ENCODE measurements at regions not wholly inside any gene's neighbourhood (a gene's known extent, or its start where the extent isn't known, plus 50 kb on each side); places are given as distances from the start of the nearest gene placed in this dataset.

DNA sequence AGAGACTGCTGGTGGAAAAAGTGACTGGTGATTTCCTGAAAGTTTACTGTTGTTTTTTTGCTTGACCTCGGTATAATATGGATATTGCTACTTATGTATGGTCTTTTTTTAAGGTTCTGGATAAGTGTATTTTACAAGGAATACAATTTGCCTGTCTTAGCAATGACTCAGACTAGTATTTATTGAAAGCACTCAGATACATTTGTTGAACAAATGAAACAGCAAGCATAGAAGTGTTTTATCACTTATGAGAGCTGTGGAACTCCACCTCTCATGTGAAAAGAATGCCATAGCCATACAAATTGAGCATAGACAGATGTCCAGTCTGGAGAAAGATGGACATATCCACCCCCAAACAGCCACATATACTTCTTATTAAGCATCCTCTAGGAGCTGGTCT lies 340.4 kb upstream of the FBXO33 start:
- ChIA-PET CTCF (ENCODE audit: low intra/inter-chr PET ratio, low total read pairs) (no interaction called here), POLR2A (no interaction called here)
- Histone ChIP-seq H3K79me2 (ENCODE audit: insufficient read depth, low read length) (no peaks in the 10 kb centered on the region), H3K36me3 (replicated peaks in 1 of 2; ENCODE audit: control insufficient read depth in 1 of 2, insufficient read depth in 2 of 2, low read length in 2 of 2) (no peaks in the 10 kb centered on the region), H3K27ac (ENCODE audit: extremely low read length, insufficient read depth, low read length) (no peak overlapping the region), H3K4me1 (ENCODE audit: insufficient read depth, low read length) (no peaks in the 10 kb centered on the region), H3K9ac (ENCODE audit: insufficient read depth, low read depth, low read length) (no peak overlapping the region), H3K9me3 (ENCODE audit: low read length) (no peaks in the 10 kb centered on the region), H4K20me1 (ENCODE audit: insufficient read depth, low read length) (no peaks in the 10 kb centered on the region), H3K27me3 (ENCODE audit: control insufficient read depth in 1 of 2, insufficient read depth in 2 of 2, low read length in 2 of 2) (peaks cover 0 to 3% of the 10 kb centered on the region in 2 experiments; a peak in 1 of 5 replicates), H2AFZ (ENCODE audit: low read length) (no peak overlapping the region), H3K4me2 (ENCODE audit: low read depth, low read length) (no peak overlapping the region), H3K4me3 (replicated peaks in 1 of 3; ENCODE audit: insufficient read depth in 1 of 3, low read depth in 2 of 3, low read length in 3 of 3) (no peak overlapping the region)
- no TSS peak for BruUV-seq (replicated peaks)
- DNase-seq (ENCODE audit: low spot score) (no peak), ATAC-seq (no peak), FAIRE-seq (no peak)
- TF ChIP-seq CREB1 (IDR thresholded peaks at IDR 0.05), result no peak
- TF ChIP-seq CREB1 (CRISPR knock-in tag; IDR thresholded peaks at IDR 0.05), result no peak
- TF ChIP-seq ZNF329 (CRISPR knock-in tag; IDR thresholded peaks at IDR 0.05; ENCODE audit: low read depth), result no peak
- TF ChIP-seq NKX3-1 (CRISPR knock-in tag; IDR thresholded peaks at IDR 0.05), result no peak
- no peak for TF ChIP-seq MAFF (IDR thresholded peaks at IDR 0.05; ENCODE audit: low read depth, low read length)
- no peak for TF ChIP-seq ZC3H4 (CRISPR knock-in tag; IDR thresholded peaks at IDR 0.05; ENCODE audit: borderline replicate concordance)
- TF ChIP-seq GPN1 (CRISPR knock-in tag; IDR thresholded peaks at IDR 0.05; ENCODE audit: borderline replicate concordance), result no peak
- no peak for TF ChIP-seq ZMYM3 (CRISPR knock-in tag; IDR thresholded peaks at IDR 0.05)
- TF ChIP-seq TAF1 (CRISPR knock-in tag; IDR thresholded peaks at IDR 0.05), result no peak
- intact Hi-C loops (cut with micrococcal nuclease; ENCODE audit: unreplicated experiment), result no loop called here
- in situ Hi-C loops (cut with HindIII; ENCODE audit: extremely low pct_ligation_motif_present, low pct_unique_long_range_greater_than_20kb), result no loop called here
- 0% methylated on average over 1 of the region's 1 CpG for WGBS (ENCODE audit: low lambda C conversion rate)

DNA sequence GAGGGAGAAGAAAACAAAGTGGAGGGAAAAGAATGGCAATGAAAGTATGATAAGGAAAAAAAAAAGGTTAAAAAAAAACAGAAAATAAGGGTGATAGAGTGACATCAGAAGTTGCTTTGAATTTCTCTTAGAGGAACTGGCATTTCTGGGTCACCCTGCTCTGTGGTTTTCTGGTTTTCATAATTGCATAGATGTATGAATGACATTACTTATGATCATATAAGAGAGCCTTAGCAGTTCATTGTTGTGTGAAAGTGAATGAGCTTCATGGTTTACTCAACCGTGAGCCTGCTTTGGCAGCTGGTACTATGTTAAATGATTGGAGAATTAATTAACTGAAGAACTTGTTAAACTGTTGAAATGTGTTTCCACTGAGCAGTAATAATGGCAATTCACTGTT lies 336.4 kb upstream of the FBXO33 start:
- 8% methylated on average over 1 of the region's 1 CpG for WGBS (ENCODE audit: low lambda C conversion rate)
- no peaks in the 10 kb centered on the region for H3K36me3 ChIP-seq (replicated peaks in 1 of 2; ENCODE audit: control insufficient read depth in 1 of 2, insufficient read depth in 2 of 2, low read length in 2 of 2)
- no peaks in the 10 kb centered on the region; the same call in 1 of the 2 replicates for H3K9me3 ChIP-seq (ENCODE audit: low read length)
- CTCF ChIA-PET (ENCODE audit: low intra/inter-chr PET ratio, low total read pairs), result no interaction called here
- H4K20me1 ChIP-seq (ENCODE audit: insufficient read depth, low read length), result no peaks in the 10 kb centered on the region
- POLR2A ChIA-PET, result no interaction called here
- H3K27me3 ChIP-seq (ENCODE audit: control insufficient read depth in 1 of 2, insufficient read depth in 2 of 2, low read length in 2 of 2), result peaks cover 0 to 3% of the 10 kb centered on the region in 2 experiments; a peak in 1 of 5 replicates
- in situ Hi-C loops (cut with HindIII; ENCODE audit: extremely low pct_ligation_motif_present, low pct_unique_long_range_greater_than_20kb) (no loop called here), intact Hi-C loops (cut with micrococcal nuclease; ENCODE audit: unreplicated experiment) (no loop called here)
- H3K27ac ChIP-seq (ENCODE audit: extremely low read length, insufficient read depth, low read length), result no peak overlapping the region
- no peak overlapping the region for H3K4me3 ChIP-seq (replicated peaks in 1 of 3; ENCODE audit: insufficient read depth in 1 of 3, low read depth in 2 of 3, low read length in 3 of 3)
- H3K9ac ChIP-seq (ENCODE audit: insufficient read depth, low read depth, low read length), result no peak overlapping the region
- no peak overlapping the region for H2AFZ ChIP-seq (ENCODE audit: low read length)
- TF ChIP-seq ZNF775 (CRISPR knock-in tag; IDR thresholded peaks at IDR 0.05; ENCODE audit: borderline replicate concordance), result no peak
- peak; percentile 17; the same call in 1 of the 2 replicates for TF ChIP-seq RAD51 (IDR thresholded peaks at IDR 0.05; ENCODE audit: borderline replicate concordance)
- TF ChIP-seq HNF4G (IDR thresholded peaks at IDR 0.05; ENCODE audit: borderline replicate concordance, low read depth, low read length), result no peak
- TF ChIP-seq HNF4G (CRISPR knock-in tag; IDR thresholded peaks at IDR 0.05; ENCODE audit: borderline replicate concordance, low read depth), result no peak
- no peak overlapping the region for H3K4me2 ChIP-seq (ENCODE audit: low read depth, low read length)
- BruUV-seq (replicated peaks), result no TSS peak
- no peak for FAIRE-seq
- ATAC-seq, result no peak
- no peaks in the 10 kb centered on the region for H3K79me2 ChIP-seq (ENCODE audit: insufficient read depth, low read length)
- peaks cover 3% of the 10 kb centered on the region for H3K4me1 ChIP-seq (ENCODE audit: insufficient read depth, low read length)
- DNase-seq (ENCODE audit: low spot score), result no peak

All from HepG2 (cell line).